Ascending aorta (tissue), 2 donors: ENCODE measurements at regions not wholly inside any gene's neighbourhood (a gene's known extent, or its start where the extent isn't known, plus 50 kb on each side); places are given as distances from the start of the nearest gene placed in this dataset.

Experiments used
- DNase-seq, 2 donors: peaks; one replicate each; pipeline ENCODE4 v3.0.0-alpha.2; 2019; ENCODE audit warnings: low spot score in 2 of 2
- H3K27ac ChIP-seq, 2 donors: fragments of 200-600 bp; sonication (generic); one replicate each; pipeline ENCODE4 v1.5.1; 2016 to 2017; ENCODE audit warnings: mild to moderate bottlenecking in 1 of 2
- H3K27me3 ChIP-seq: fragments of 200-600 bp; sonication (generic); one replicate; pipeline ENCODE4 v1.5.1; 2017
- H3K36me3 ChIP-seq, 2 donors: fragments of 200-600 bp; sonication (generic); one replicate each; pipeline ENCODE4 v1.5.1; 2016
- H3K4me1 ChIP-seq, 2 donors: fragments of 200-600 bp; sonication (generic); one replicate each; pipeline ENCODE4 v1.5.1; 2016 to 2017; ENCODE audit warnings: mild to moderate bottlenecking in 1 of 2
- H3K4me3 ChIP-seq, 2 donors: fragments of 200-600 bp; sonication (generic); one replicate each; pipeline ENCODE4 v1.5.1; 2016 to 2017; ENCODE audit warnings: mild to moderate bottlenecking in 1 of 2
- H3K9me3 ChIP-seq, 2 donors: fragments of 200-600 bp; sonication (generic); one replicate each; pipeline ENCODE4 v1.5.1; 2016
- intact Hi-C: fragments of 100-400 bp; cut with DNase I; formaldehyde crosslinking; loops from one replicate; pipeline ENCODE4 v1.15.1; 2023
- TF ChIP-seq, protein P1 (sequence below), 3 experiments: fragments of 200-600 bp in 2 of 3; fragments of 450-650 bp in 1 of 3; sonication (generic) in 2 of 3; IDR thresholded peaks; one replicate each; pipeline ENCODE4 v1.5.1; 2016 to 2019; ENCODE audit warnings: antibody characterized with exemption in 3 of 3, mild to moderate bottlenecking in 1 of 3, moderate library complexity in 1 of 3

DNA sequence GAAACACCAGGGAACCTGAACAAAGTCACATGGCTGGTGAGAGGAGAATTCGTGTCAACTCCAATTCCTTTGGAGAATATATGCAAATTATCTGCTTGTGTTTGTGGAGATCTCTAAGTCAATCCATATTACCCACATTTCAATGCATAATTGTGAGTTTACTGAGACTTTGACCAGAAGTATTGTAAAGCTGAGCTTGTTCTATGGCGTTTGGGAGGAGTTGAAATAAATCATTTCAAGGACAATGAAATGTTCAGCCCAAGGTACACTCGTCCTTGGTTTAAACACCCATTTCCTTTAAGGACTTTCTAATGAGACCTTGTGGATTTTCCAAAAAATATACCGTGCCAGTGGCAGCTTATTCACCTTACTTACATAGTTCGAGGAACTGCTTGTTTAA is 186.6 kb upstream of the HDAC9 start:
- no peaks in the 10 kb centered on the region for H3K36me3 ChIP-seq
- H3K4me3 ChIP-seq = no peak overlapping the region
- H3K9me3 ChIP-seq = no peaks in the 10 kb centered on the region
- peaks cover 0 to 5% of the 10 kb centered on the region in 2 donors for H3K4me1 ChIP-seq
- intact Hi-C loops = no loop called here
- TF ChIP-seq, protein P1, sequence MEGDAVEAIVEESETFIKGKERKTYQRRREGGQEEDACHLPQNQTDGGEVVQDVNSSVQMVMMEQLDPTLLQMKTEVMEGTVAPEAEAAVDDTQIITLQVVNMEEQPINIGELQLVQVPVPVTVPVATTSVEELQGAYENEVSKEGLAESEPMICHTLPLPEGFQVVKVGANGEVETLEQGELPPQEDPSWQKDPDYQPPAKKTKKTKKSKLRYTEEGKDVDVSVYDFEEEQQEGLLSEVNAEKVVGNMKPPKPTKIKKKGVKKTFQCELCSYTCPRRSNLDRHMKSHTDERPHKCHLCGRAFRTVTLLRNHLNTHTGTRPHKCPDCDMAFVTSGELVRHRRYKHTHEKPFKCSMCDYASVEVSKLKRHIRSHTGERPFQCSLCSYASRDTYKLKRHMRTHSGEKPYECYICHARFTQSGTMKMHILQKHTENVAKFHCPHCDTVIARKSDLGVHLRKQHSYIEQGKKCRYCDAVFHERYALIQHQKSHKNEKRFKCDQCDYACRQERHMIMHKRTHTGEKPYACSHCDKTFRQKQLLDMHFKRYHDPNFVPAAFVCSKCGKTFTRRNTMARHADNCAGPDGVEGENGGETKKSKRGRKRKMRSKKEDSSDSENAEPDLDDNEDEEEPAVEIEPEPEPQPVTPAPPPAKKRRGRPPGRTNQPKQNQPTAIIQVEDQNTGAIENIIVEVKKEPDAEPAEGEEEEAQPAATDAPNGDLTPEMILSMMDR (IDR thresholded peaks at IDR 0.05) = no peak
- H3K27me3 ChIP-seq = no peaks in the 10 kb centered on the region
- DNase-seq = no peak
- no peak overlapping the region for H3K27ac ChIP-seq

DNA sequence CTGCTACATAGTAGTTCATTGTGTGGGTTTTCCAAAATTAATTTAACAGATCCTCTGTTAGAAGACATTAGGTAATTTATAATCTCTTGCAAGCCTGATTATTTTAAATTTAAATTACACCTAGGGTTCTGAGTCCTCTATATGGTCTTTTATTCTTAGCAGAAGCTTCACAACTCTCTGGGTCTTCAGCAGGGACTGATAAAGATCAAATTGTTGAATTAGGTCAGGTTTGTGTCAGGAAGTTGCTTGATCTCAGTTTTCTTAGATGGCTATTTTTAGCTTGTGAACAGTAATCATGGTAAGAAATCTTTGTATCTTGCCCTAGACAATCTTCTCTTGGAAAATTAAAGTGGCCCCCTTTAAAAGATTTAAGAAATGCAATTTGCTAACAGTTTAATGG is 183.1 kb upstream of the HDAC9 start:
- no peak overlapping the region for H3K27ac ChIP-seq
- intact Hi-C loops = no loop called here
- TF ChIP-seq, protein P1 (IDR thresholded peaks at IDR 0.05) = no peak
- H3K4me3 ChIP-seq = no peak overlapping the region
- DNase-seq = no peak
- no peaks in the 10 kb centered on the region for H3K27me3 ChIP-seq
- no peaks in the 10 kb centered on the region for H3K36me3 ChIP-seq
- H3K9me3 ChIP-seq = no peaks in the 10 kb centered on the region
- no peaks in the 10 kb centered on the region for H3K4me1 ChIP-seq

DNA sequence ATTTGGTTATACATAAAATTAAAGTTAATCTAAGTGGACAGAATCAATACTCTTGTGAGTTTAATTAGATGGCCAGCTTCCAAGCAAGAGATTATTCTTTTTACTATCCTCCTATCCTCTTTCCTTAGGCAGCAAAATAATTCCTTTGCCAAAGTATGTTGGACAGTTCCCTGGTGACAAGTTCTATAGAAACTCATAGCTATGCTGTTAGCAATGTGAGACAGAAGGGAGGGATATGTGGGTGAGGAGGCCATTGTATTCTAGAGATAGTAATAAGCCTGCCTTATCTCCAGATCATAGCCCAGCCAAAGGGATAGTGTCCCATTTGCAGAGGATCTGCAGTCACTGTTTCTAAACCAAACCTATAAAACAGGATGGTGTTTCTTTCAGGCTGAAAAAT is 181.6 kb upstream of the HDAC9 start:
- intact Hi-C loops = no loop called here
- TF ChIP-seq, protein P1 (IDR thresholded peaks at IDR 0.05) = no peak

DNA sequence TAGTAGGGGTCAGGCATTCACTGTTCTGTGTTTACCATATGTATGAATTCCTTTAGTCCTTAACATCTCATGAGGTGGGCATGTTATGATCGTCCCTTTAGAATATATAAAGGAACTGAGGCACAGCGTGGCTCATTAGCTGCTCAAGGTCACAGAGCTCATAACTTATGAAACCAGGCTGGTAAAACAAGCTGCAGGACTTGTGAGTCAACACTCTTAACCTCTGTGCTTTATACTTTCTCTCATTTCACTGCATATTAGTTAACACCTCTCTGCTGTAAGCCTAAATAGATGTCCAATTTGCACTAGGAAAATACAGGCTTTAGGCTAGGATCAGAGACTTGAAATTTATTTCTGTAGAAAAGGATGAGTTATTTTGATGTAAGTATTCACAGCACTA is 180.3 kb upstream of the HDAC9 start:
- Histone ChIP-seq H3K36me3 (no peaks in the 10 kb centered on the region), H3K9me3 (no peaks in the 10 kb centered on the region), H3K4me3 (no peak overlapping the region), H3K4me1 (no peaks in the 10 kb centered on the region), H3K27me3 (no peaks in the 10 kb centered on the region), H3K27ac (no peak overlapping the region)
- TF ChIP-seq, protein P1 (IDR thresholded peaks at IDR 0.05) = no peak
- DNase-seq = no peak
- intact Hi-C loops = loop anchor here (5.0 kb wide), 1 partner anchor 228 kb away; no protein-coding TSS in a partner anchor

More for the DNA sequence above, 181.6 kb upstream of the HDAC9 start:
- no peaks in the 10 kb centered on the region for H3K9me3 ChIP-seq
- no peaks in the 10 kb centered on the region for H3K36me3 ChIP-seq
- H3K4me3 ChIP-seq = no peak overlapping the region
- H3K4me1 ChIP-seq = no peaks in the 10 kb centered on the region
- H3K27ac ChIP-seq = no peak overlapping the region
- H3K27me3 ChIP-seq = no peaks in the 10 kb centered on the region
- no peak for DNase-seq

DNA sequence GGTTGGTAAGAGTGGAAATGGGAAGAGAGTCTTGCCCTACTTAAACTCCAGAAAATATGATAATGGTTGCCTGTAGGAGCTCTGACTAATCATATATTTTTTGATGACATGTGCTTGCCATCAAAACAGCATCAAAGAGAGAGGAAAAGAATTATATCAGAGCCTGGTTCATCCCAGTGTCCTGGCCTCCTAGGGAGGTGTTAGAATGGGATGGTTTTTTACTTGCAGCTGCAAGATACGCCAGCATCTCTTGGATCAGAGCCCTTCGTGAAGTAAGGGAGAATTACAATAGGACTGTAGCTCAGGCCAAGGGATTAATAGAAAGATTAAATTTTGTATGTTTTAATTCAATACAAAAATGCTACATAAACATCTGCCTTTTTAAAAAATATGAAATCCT is 177.6 kb upstream of the HDAC9 start:
- H3K27me3 ChIP-seq = no peaks in the 10 kb centered on the region
- no peaks in the 10 kb centered on the region for H3K36me3 ChIP-seq
- no peaks in the 10 kb centered on the region for H3K4me1 ChIP-seq
- TF ChIP-seq, protein P1 (IDR thresholded peaks at IDR 0.05) = no peak
- H3K4me3 ChIP-seq = no peak overlapping the region
- no peak for DNase-seq
- H3K27ac ChIP-seq = no peak overlapping the region
- intact Hi-C loops = loop anchor here (5.0 kb wide), 1 partner anchor 231 kb away; no protein-coding TSS in a partner anchor
- H3K9me3 ChIP-seq = no peaks in the 10 kb centered on the region

DNA sequence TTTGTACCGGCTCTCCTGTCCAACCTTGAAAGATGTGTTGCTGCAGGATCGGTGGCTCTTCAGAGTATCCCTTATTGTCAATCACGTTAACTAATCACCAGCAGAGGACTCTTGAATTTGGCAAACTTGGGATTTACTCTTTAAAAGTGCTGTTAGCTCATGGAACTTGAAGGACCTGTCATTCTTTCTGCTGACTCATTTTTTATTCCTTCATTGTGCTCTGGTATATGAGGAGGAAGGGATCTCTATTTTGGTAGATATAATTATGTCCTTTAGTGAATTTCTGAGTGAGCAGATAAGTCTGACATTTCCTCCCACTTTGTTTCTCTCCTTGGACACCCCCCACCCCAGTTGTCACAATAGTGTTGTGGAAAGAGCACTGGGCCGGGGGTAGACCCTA is 175.1 kb upstream of the HDAC9 start:
- TF ChIP-seq, protein P1 (IDR thresholded peaks at IDR 0.05) = no peak
- DNase-seq = no peak
- H3K4me3 ChIP-seq = no peak overlapping the region
- no peaks in the 10 kb centered on the region for H3K36me3 ChIP-seq
- intact Hi-C loops = no loop called here
- no peaks in the 10 kb centered on the region for H3K9me3 ChIP-seq
- no peaks in the 10 kb centered on the region for H3K4me1 ChIP-seq
- no peaks in the 10 kb centered on the region for H3K27me3 ChIP-seq
- H3K27ac ChIP-seq = no peak overlapping the region
